Left colon (tissue), 2 donors: ENCODE measurements at regions not wholly inside any gene's neighbourhood (a gene's known extent, or its start where the extent isn't known, plus 50 kb on each side); places are given as distances from the start of the nearest gene placed in this dataset.

ENCODE experiments used
- ATAC-seq: fragments of 200-7000 bp; cut with Tn5 transposase; one replicate; pipeline ENCODE4 v1.9.1; 2020; ENCODE audit warnings: mild to moderate bottlenecking, moderate library complexity
- DNase-seq, 2 donors: peaks; one replicate each; pipeline ENCODE4 v3.0.0-alpha.2; 2020
- intact Hi-C, 2 donors: fragments of 100-400 bp; cut with DNase I in 1 of 2; cut with micrococcal nuclease in 1 of 2; formaldehyde crosslinking; loops; one replicate each; pipeline versions ENCODE4 v1.11.2 to v1.14.0; 2022; cut with DNase I, micrococcal nuclease
- donor health status: DM: no; HTN: no; CAD: no.
- donor health status: DM: yes; HTN: yes; CAD: no.

- no peak for ATAC-seq
- intact Hi-C loops = no loop called here
- DNase-seq = no peak
Measured at GRCh38 chr2:129059476-129059875, 740.8 kb upstream of the HS6ST1 start.

- no peak for ATAC-seq
- intact Hi-C loops = no loop called here
- no peak for DNase-seq
Measured at GRCh38 chr2:129061069-129061768, 742.6 kb upstream of the HS6ST1 start.

GRCh38 chr2:129061769-129062121, 743.1 kb upstream of the HS6ST1 start:
- ATAC-seq = no peak
- no peak for DNase-seq
- intact Hi-C loops = no loop called here

GRCh38 chr2:129062146-129062912, 743.7 kb upstream of the HS6ST1 start:
- no peak for DNase-seq
- no peak for ATAC-seq
- intact Hi-C loops = no loop called here

- intact Hi-C loops = no loop called here
- no peak for DNase-seq
- no peak for ATAC-seq
Measured at GRCh38 chr2:129067070-129067469, 748.4 kb upstream of the HS6ST1 start.

- intact Hi-C loops = no loop called here
- no peak for DNase-seq
- ATAC-seq = no peak
Measured at GRCh38 chr2:129067953-129068352, 749.3 kb upstream of the HS6ST1 start.

- intact Hi-C loops = no loop called here
- ATAC-seq (no peak), DNase-seq (no peak)
Measured at GRCh38 chr2:129068543-129068942, 749.9 kb upstream of the HS6ST1 start.

GRCh38 chr2:129069875-129070594, 751.4 kb upstream of the HS6ST1 start:
- intact Hi-C loops = no loop called here
- ATAC-seq = peak; percentile 94
- peak; percentile 75 to 82 for DNase-seq

GRCh38 chr2:129070663-129071062, 752.0 kb upstream of the HS6ST1 start:
- DNase-seq (peak in 1 of 2 donors; percentile 13), ATAC-seq (peak; percentile 3)
- intact Hi-C loops = no loop called here

- no peak for DNase-seq
- intact Hi-C loops = no loop called here
- ATAC-seq = no peak
Measured at GRCh38 chr2:129071531-129071930, 752.9 kb upstream of the HS6ST1 start.

GRCh38 chr2:129074298-129074920, 755.7 kb upstream of the HS6ST1 start:
- intact Hi-C loops = no loop called here
- no peak for ATAC-seq

GRCh38 chr2:129078548-129078947, 759.9 kb upstream of the HS6ST1 start:
- intact Hi-C loops = no loop called here
- ATAC-seq (no peak), DNase-seq (no peak)

More at GRCh38 chr2:129074298-129074920, 755.7 kb upstream of the HS6ST1 start:
- no peak for DNase-seq

- intact Hi-C loops = no loop called here
- DNase-seq (no peak), ATAC-seq (no peak)
Measured at GRCh38 chr2:129080715-129081476, 762.2 kb upstream of the HS6ST1 start.

- DNase-seq (no peak), ATAC-seq (no peak)
- intact Hi-C loops = no loop called here
Measured at GRCh38 chr2:129085386-129085785, 766.7 kb upstream of the HS6ST1 start.

- DNase-seq = no peak
- intact Hi-C loops = no loop called here
- ATAC-seq = no peak
Measured at GRCh38 chr2:129087133-129087813, 768.6 kb upstream of the HS6ST1 start.

GRCh38 chr2:129091620-129092019, 773.0 kb upstream of the HS6ST1 start:
- intact Hi-C loops = no loop called here
- no peak for ATAC-seq

GRCh38 chr2:129092956-129093355, 774.3 kb upstream of the HS6ST1 start:
- ATAC-seq (peak; percentile 53), DNase-seq (no peak)
- intact Hi-C loops = no loop called here

More at GRCh38 chr2:129091620-129092019, 773.0 kb upstream of the HS6ST1 start:
- DNase-seq = no peak

GRCh38 chr2:129101186-129101585, 782.5 kb upstream of the HS6ST1 start:
- no peak for ATAC-seq
- intact Hi-C loops = no loop called here

More at GRCh38 chr2:129101186-129101585, 782.5 kb upstream of the HS6ST1 start:
- no peak for DNase-seq
